GM04503 (cell line): ENCODE measurements at regions not wholly inside any gene's neighbourhood (a gene's known extent, or its start where the extent isn't known, plus 50 kb on each side); places are given as distances from the start of the nearest gene placed in this dataset.

ENCODE experiments used
- DNase-seq: peaks from one replicate; pipeline ENCODE4 v3.0.0-alpha.2; 2012; ENCODE audit warnings: low read depth

DNA sequence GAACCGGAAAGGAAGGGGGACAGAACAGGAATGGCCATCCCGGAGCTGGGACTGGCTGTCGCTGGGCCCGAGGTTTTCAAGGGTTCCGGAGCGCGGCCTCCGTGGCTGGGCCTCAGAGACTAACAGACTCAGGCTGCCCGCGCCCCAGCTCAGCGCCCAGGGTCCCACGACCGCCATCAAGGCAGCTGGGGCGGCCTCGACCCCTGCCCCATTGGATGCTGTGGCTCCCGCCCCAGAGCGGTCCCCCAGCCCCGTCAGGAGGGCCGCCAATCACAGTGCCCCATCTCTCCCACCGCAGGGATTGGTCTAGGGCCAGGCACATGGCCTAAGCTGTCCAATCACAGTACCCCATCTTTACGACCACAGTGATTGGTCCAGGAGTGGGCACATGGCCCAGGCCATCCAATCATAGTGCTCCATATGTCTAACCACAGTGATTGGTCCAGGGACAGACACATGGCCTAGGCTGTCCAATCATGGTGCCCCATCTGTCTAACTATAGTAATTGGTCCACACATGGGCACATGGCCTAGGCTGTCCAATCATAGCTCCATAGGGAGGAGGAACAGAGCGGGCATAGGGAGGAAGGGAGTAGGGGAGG lies 105.3 kb upstream of the NKX1-1 start:
- DNase-seq, result no peak

DNA sequence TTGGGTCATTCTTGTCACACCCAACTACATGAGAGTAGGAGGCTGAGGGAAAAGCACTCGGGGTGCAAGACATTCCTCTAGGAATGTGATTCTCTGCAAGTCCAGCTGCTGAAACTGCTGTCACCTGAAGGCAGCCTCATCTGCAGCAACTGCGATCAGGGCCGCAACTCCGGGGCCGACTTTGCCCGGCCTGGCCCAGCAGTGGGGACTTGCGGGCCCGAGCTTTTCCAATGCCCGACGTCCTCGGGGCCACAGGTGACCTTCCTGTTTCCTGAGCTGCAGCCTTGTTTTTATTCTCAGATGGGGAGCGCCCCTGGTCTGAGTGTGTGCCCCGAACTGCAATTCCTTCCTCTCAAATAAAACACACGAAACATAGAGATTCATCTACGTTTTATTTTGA lies 104.7 kb upstream of the NKX1-1 start:
- DNase-seq, result no peak

DNA sequence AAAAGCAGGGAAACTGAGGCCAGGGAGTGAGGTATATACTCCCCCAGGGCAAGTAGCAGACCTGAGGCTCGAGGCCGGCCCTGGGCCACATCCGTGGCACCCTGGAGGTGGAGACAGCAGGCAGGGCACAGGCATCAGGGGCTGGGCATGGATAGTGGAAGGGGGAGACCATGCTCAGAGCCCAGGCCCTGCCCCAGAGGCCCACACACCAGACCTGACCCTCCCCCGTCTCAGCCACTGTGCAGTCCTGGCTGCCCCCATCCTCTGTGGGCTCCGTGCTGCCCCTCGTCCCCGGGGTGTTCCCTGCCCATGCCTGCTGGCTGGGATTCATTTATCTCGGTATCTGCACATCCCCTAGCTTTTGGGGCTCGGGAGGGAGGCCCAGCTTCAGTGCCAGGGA lies 103.1 kb upstream of the NKX1-1 start:
- no peak for DNase-seq

DNA sequence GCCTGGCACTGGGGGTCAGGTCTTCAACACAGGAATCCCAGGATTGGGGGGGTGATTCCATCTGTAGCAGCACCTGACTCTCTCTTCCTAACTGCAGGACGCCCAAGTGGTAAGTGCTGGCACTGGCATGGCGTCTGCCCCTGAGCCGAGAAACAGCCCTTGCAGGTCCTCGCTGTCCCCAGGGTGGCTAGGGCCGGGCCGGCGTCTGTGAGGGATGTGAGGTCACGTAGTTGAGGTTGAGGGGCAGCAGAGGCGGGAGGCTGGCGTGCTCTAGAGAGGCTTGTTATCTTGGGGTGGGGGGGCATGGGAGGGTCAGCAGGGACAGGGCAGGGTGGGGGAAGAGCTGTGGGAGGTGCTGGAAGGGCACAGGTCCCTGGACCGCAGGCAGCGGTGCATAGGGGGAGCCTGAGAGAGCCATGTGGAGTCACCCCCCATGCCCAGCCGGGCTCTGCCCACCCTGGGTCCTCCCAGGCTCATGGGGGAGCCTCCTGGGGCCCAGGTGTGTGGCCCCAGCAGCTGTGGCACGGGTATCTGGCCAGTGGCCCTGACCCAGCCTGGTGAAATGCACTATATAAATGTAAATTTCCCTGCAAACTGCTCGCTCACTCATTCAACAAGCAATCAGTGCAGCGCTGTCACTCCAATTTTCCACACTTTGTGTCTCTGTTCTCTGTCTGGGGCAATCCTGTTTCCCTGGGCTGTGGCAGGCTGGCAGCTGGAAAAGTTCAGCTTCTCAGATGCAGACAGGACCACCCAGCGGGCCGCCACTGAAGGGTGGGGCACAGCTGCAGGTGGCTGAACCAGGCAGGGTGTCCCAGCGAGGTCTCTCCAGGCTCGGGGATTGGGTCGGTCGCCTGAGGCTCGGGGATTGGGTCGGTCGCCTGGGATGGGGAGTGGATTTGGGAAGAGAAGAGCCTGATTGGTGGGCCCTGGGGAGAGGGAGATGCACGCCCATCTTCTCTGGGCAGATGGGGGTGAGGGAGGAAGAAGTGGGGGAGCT lies 102.2 kb upstream of the NKX1-1 start:
- no peak for DNase-seq

DNA sequence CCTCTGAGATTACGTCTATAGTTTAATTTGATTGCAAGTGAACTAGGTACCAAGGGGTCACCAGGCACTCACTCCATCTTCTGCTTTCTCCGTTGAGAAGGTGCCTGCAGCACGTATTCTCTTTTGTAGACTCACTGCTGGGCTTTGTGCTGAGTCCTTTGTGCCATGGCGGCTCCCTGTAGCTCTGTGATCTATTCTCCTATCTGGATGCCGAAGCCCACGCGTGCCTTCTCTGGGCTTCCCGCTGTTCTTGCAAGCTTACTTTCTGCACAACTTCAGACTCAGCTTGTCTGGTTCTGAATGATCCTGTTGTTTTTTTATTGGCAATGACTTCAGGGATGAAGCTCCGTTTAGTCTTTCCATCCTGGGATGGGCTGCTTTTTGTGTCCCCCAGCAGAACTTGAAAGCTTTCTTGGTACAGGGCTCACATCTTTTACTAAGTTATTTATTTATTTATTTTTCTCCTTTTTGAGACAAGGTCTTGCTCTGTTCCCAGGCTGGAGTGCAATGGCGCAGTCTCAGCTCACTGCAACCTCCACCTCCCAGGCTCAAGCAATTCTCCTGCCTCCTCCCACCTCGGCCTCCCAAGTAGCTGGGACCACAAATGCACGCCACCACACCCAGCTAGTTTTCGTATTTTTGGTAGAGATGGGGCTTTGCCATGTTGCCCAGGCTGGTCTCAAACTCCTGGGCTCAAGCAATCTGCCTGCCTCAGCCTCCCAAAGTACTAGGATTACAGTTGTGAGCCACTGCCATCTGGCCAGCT lies 100.9 kb upstream of the NKX1-1 start:
- no peak for DNase-seq

DNA sequence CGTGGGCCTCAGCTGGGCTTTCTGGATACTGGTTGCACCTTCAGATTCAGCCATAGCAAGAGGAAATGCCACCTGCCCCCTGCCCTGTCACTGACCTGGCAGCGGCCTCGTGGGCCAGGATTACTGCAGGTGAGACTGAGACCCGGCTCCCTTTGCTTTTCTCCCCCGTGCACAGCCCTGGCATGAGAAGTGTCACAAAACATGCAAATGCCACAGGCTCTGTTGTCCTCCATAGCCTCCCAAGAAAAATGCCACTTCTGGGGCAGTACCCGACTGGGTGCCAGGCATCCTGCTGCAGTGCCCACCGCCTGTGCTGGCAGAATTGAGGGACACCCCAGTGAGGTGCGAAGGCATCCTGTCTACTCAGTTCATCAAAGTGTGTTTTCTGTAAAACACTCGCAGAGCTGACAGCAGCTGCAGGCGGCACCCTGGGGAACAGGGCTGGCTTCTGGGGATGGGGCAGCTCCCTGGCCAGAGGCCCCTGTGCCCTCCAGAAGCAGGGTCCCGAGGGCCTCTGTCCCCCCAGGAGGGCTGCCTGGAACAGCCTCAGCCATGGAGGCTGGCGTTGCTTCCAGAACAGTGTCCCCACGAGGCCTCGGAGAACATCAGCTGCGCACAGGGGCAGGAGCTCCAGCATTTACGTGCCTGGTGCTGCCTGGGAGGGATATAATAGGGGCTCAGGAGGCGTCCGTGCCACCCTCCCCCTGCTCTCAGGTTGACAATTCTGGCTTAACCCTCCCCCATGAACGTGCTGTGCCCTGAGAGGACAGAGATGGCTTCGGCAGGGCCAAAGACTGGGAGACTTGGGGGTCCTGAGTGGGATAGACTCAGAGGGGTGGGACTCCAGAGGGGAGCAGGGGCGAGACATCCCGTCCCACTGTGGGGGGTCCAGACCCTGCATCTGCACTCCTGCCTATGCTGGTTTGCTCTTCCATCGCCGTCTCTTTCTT lies 99.5 kb upstream of the NKX1-1 start:
- DNase-seq, result no peak

DNA sequence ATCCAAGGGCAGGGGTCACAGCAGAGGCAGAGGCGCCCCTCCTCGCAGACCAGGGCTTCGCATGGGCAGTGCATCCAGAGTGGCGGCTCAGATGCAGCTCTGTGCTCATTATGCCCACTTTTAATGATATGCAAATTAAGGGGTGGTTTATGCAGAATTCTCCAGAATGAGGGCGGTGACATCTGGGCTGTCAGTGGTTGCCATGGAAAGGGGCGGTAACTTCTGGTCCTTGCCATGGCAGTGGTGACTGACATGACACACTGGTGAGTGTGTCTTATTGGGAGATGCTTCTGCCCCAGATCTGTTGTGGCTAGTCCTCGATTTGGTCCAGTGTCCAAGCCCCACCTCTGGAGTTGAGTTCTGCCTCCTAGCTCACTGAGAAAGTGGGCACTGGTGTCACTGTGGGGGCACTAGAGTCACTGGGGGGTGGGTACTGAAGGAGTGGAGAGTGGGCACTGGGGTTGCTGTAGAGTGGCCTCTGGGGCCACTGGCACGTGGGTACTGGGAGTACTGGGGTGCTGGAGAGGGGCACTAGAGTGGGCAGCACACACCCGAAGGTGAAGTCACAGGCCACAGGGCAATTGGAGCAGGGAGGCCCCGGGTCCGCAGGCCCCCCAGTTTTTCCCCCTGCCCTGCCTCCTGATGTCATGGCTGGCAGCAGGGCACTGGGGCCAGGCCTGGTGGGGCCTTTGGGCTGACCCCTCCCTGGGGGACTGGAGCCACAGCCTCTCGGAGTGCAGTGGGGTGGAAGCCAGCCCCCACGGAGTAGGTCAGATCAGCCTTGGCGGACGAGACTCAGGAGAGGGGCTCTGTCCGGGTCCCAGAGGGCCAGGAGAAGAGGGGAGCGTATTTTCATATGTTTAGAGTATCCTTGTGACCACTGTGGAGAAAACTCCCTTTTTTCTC lies 98.6 kb upstream of the NKX1-1 start:
- no peak for DNase-seq

DNA sequence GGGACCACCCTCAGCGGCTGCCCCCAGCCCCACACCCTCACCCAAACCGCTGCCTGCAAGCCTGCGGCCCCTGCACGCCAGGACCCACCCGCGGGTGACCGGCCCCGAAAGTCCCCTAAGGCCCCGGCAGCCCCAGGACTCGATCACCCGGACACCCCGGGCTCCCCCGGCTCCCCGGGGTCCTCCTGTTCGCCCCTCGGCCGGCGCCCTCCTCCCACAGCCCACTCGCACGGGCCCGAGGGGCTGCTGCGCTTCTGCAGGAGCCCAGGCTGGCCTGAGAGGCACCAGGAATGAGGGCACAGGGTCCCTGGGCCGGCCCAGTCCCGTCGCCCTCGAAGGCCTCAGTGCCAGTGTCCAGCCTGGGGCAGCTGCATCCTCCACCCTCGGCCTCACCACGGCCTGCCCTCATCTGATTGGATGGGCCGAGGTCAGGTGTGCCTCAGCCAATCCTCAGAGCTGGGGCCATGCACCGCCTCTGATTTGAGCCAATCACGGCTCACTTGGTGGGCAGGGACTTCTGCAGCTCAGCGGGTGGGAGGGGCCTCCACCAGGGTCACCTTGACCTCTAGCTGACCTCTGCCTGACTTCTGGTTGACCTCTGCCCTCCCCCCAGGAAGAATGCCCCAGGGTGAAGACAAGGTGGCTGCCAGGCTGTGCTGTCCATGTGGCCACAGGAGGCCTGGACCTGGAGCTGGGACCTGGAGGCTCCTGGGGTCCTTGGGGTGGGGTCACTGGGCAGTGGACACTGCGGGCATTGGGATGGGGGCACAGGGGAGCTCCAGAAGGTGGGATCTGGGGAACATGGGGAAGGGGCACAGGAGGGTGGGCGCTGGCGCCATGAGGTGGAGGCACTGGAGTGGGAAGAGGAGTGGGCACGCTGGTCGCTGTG lies 97.6 kb upstream of the NKX1-1 start:
- DNase-seq, result no peak

DNA sequence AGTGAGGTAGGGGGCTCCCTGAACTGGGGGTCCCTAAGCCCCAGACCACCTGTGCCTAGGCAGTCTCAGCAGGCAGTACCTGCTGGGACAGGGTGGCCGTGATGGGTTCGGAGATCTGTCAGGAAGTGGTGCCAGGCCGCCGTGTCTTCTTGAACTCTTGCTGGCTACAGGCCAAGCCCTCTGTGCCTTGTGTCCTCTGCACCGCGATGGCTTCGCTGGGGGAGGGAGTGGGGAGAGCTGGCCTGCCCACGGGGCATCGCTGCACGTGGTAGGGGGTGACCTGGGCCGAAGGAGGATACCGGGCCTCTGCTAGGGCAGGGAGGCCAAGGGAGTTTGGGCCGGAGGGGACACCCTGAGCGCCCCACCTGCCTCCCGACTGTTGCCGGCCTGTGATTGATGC lies 96.7 kb upstream of the NKX1-1 start:
- DNase-seq, result no peak

DNA sequence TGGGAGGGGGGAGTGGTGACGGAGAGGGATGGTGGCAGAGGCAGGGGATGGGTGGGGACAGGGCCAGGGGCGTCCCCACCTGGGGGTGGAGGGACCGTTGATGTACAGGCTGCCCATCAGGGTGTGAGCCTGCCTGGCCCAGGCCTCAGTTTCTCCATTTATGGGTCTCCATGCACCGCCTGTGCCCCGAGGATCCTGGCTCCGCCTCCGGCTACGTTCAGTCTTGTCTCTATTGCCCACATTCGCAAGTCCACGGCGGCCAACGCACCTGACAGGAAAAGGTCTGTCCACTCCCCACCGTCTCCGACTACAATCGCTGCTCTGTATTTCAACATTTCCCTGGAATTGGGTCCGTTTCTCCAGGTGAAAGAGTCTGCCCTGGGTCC lies 96.3 kb upstream of the NKX1-1 start:
- no peak for DNase-seq

DNA sequence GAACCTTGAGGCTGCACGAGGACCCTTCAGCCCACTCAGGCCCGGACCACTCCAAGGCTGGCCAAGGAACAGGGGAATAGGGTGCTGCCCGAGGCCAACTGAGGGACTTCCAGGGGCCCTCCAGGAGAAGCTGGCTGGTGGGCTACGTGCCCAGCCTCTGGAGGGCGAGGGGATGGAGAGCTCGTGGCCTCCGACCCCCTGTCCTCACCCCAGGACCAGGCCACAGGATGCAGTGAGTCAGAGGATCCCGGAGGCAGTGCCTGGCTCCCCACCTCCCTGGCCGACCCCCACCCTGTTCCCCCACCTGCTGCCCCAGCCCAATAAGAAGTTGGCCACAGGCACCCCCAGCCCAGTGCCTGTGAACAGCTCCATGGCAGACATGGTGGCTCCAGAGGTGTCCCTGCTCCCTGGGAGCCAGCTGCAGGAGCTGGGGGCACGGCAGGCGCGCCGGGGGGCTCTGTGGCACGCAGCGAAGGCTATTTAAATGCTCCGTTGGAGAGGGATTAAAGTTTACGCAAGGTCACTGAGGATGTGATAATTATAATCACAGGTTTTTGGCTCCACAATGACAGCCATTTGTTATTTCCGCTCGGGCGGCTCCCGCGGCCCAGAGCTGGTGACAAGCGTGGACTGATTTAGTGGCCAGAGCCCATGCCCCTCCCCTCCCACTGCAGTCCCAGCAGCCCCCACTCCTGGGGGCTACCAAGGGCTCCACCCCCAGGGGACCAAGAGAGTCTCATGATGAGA lies 95.7 kb upstream of the NKX1-1 start:
- no peak for DNase-seq

DNA sequence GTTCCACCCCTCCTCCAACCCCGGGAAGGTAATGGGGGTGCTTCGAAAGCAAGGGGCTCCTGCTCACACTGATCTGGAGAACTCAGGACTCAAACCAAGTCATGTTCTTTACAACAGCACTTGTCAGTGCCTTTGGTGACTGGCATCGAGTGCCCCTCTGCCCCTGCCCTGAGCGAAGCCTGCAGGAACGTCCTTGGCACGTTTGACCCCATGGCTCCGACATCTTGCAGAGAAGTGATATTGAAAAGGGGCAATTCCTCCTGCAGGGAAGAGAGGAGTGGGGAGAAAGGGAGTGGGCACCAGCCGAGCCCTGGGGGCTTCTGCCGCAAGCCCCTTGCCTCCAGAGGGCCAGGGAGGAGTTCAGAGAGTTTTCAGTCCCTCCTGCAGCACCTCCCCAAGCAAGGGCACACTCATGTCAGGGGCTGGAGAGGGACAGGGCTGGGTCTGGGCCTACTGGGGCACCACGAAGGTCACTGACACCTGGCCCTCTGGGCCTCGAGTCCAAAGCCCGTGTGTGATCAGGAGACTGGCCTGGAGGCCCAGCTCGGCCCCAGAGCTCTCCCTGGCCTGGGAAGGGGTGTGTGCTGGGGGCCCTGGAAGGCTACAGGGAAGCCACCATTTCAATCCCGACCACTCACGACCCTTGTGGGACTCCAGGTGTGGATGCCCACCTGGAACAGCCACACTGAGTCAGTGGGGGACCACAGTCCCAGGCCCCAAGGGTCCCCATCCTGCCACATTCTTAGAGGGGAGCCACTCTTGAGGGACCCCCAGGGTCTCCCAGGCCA lies 94.9 kb upstream of the NKX1-1 start:
- DNase-seq, result no peak

DNA sequence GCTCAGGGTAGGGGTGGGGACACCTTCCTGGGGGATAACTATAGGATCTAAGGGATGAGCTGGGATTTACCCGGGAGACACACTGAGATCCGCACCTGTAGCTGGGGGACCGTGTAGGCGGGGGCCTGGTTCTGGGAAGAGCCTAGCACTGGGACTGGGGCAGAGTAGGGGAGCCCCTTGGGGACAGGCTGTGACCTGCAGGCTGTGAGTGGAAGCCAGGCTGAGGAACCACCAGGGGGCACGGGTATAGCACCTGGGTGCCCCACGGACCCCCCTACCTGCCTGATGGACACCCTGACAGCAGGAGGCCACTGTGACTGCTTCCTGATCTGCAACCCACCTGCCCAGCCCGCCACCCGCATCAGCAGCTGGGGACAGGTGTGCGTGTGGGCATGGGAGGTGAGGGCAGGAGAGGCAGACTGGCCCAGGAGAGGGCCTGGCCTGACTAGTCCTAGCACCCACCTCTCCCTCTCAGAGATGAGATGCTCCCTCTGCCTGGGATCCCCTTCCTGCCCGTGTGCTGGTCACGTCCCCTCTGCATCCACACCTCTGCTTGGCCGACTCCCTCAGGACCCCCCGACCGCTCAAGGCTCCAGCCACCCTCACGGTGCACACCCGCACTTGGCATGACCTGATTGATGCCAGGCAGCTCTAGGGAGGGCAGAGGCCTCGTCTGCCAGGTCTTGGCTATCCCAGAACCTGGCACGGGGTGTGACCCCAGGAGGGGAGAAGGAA lies 94.2 kb upstream of the NKX1-1 start:
- no peak for DNase-seq

DNA sequence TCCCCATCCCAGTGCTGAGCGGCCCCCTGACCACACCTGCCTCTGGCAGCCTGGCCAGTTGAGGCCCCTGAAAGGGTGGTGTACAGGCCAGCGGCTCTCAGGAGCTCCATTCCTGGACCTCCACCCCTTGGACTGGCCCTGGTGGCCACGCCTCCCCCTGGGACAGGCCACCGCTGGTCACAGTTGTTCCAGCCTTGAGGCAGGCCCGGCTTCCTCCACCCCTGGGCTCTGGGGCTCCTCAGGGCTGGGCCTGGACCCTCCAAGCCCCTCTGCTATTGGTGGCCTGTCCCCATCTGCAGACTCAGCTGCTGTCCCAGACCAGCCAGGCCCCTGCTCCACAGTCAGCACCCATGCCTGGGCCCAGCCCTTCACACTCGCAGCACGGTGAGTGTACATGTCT lies 93.2 kb upstream of the NKX1-1 start:
- no peak for DNase-seq

DNA sequence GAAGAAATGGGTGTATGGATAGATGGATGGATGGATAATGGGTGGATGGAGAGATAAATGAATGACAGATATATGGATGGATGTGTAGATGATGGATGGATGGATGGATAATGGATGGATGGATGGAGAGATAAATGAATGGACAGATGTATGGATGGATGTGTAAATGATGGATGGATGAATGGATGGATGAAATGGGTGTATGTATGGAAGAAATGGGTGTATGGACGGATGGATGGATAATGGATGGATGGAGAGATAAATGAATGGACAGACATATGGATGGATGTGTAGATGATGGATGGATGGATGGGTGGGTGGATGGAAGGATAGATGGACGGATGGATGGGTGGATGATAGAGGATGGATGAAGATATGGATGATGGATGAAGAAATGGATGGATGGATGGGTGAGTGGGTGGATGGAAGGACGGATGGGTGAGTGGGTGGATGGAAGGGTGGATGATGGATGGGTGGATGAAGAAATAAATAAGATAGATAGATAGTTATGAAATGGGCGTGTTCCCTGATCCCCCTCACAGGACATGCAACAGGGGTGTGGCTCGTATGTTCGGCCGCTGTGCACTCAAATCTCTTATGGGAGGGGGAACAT lies 91.1 kb upstream of the NKX1-1 start:
- no peak for DNase-seq

DNA sequence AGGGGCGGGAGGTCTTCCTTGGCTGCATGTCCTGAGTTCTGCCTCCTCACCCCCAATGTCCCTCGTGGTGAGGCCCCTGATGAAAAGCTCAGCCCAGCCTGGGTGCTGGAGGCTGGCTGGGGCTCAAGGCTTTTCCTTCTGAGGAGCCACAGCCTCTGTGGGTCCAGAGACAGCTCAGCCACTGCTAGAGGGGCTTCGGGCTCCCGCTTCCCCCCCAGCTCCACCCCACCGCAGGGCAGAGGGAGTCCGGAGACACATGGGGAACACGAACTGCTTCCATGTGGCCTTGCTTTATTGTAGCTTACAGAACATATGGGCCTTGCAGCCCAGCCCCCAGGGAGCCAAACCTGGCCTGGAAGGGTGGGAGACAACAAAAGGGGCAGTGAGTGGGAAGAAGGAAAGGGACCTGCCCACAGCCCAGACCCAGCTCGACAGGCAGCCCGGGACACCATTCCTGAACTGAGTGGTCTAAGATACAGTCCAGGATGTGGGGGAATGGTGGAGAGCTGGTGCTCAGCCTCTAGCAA lies 89.9 kb upstream of the NKX1-1 start:
- no peak for DNase-seq
